Umbilical cord (tissue), 1 donor: ENCODE measurements at regions not wholly inside any gene's neighbourhood (a gene's known extent, or its start where the extent isn't known, plus 50 kb on each side); places are given as distances from the start of the nearest gene placed in this dataset.
A peak's percentile ranks its signal among the peaks of the same experiment; 100 is the strongest.
"Not testable (repeated sequence)": the region's sequence is repeated elsewhere in the genome, so short reads cannot be mapped to it uniquely, and the experiment has no call there.

Source experiments
- DNase-seq: peaks from one replicate; pipeline ENCODE4 v3.0.0-alpha.2; 2015; ENCODE audit warnings: low spot score

DNA sequence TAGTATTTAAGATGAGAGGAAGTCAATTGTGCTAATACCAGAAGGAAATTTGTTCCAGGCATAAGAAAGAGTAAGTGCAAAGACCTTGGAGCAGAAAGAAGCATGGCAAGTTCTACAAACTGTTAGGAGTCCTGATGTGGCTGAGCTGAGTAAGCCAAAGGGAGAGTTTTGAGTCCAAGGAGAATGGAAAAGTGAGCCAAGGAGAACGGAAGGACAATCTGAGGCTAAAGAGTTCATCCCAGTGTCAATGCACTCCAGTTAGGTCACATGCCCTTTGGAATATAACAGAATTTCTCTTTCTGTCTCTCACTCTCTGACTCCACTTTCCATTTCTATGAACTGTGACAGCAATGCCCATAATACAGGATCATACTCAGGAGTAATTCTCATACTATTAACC is 224.7 kb downstream of the CAAP1 start:
- no peak for DNase-seq

DNA sequence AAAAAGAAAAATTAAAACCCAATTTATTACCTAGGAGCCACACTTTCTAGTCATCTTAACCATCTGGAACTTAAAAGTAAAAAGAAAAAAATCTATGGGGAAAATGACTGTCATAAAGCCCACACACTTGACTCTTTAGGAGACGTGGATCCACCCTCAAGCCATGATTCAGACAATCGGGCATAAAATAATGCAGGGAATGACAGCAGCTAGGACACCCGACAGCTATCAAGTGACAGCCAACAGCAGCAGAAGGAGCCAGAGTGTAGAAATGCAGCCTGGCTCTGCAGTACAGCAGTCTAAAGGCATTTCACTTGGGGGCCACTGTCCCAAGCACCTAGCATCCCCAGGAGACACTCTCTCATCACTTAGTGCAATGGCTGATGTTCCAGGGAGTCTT is 226.9 kb downstream of the CAAP1 start:
- no peak for DNase-seq

DNA sequence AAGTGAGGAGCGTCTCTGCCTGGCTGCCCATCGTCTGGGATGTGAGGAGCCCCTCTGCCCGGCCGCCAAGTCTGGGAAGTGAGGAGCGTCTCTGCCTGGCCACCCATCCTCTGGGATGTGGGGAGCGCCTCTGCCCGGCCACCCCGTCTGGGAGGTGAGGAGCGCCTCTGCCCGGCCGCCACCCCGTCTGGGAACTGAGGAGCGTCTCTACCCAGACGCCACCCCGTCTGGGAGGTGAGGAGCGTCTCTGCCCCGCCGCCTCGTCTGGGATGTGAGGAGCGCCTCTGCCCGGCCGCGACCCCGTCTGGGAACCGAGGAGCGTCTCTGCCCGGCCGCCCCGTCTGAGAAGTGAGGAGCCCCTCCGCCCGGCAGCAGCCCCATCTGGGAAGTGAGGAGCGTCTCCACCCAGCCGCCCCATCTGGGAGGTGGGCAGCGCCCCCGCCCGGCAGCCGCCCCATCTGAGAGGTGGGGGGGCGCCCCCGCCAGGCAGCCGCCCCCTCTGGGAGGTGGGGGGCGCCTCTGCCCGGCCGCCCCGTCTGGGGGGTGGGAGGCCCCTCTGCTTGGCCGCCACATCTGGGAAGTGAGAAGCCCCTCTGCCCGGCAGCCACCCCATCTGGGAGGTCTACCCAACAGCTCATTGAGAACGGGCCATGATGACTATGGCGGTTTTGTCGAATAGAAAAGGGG is 228.4 kb downstream of the CAAP1 start:
- not testable (repeated sequence) for DNase-seq

DNA sequence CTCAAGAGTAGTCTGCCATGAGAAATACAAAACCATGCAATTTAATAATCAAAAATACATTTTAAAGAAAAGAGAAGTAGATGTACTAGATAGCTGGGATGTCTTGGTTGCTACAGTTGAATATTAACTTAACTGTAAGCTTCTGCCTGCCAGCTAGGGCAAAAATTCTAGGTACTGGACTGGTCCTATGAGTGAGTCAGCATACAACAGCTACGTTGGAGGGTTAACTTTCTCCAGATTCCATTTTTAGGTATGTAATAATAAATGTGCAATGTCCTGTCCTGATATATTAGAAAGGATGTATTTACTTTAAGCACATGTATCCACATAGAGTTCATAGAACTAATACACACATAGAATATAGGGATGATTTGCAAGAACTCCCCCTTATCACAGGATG is 230.1 kb downstream of the CAAP1 start:
- no peak for DNase-seq

DNA sequence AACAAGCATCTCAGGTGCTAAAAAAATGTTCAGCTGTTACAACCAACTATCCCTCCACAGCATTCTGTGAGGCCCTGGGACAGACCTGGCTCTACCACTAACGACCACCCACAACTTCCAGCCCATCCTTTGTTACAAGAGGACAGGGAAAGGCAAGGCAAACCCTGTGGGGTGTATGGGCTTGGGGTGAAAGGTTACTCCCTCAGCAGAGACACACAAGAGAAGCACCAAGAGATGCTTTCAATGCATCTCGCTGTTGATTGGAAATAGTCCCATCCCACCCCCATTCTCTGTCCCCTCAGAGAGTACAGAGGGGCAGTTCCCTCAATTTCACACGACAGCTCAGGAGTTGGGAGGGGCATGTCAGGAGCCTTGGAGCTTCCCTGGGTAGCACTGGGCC is 234.1 kb downstream of the CAAP1 start:
- DNase-seq, result no peak

DNA sequence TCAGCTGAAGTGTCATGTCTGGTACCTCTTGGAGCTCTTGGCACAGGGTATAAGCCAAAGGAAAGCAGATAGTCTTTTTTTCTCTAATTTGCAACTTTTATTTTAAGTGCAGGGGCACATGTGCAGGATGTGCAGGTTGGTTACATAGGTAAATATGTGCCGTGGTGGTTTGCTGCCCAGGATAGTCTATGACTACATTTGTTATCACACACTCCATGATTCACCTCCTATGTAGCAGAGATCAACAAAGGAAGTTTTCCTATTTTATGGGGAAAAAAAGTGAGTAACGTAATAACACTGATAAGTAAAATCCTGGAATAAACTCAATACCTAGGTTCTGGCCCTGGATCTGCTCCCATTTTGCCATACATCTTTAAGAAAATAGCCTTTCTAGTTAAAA is 234.6 kb downstream of the CAAP1 start:
- DNase-seq, result no peak

DNA sequence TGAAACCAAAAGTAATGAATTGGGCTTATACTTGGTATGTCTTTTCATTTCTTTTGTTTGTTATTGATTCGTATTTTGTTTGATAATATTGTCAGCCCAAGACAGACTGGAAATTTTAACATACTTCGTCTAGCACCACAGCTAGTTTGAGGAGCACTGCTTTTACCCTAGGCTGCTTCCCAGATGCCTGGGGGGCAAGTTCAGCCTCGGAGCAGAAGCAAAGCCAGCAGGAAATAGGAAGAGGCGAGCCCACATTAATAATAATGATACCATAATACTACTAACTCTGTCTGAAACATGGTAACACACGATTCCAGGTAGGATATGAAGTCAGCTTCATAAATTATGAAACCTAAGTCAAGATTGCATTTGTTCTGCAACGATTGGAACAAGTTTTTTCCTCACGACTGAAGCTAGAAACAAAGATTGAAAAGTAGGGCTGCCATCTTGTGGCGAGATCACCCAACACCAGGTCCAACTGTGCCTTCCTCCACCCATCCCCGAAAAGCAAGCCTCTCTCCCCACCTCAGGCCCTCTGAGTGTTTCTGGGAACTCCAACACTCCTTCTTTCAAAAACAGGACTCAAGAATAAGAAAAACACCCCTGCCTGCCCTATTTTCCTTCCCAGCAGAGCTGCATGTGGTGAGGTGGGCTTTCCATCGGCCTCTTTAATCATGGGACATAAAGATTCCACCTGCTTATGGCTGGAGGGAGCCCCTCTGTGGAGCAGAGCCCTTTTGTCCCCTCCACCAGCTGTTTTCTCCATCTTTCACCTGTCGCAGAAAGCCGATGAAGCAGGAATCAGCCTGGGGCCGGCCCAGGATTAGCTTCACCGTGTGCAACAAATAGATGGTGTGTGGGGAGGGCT is 236.4 kb downstream of the CAAP1 start:
- peak; percentile 10 for DNase-seq

DNA sequence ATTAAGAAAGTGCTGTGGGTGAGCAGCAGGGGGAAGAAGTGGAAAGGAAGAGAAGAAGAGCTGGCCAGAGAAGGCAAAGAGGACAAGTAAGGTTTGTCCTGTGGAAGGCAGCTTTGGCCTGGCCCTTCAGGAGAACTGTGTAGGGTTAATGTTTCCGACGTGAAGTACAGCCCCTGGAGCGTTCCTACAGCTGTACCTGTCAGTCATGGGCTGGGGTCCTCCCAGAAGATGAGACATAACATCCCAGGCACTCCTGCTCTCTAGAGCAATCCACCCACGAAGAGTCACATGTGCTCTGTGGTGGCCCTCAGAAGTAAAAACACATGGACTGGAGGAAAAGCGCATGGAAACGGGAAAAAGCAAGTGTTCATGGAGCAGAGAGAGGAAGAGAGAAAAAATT is 237.4 kb downstream of the CAAP1 start:
- no peak for DNase-seq

DNA sequence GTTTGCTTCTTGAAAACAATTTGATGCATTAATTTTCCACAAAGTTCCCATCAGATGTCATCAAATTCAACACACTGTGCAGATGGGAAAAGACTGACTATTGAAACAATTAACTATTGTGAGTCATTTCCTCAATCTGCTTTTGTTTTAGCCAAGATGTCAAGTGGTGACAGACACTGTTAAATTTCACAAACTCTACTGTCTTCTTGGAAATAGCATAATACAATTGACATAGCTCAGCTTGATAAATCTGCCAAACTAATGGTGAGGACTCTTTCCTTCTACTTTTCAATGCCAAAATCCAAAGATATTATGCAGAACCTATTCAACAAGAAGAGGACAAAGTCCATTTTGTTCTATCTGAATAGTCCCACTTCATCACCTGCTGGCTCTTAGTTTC is 242.3 kb downstream of the CAAP1 start:
- no peak for DNase-seq

DNA sequence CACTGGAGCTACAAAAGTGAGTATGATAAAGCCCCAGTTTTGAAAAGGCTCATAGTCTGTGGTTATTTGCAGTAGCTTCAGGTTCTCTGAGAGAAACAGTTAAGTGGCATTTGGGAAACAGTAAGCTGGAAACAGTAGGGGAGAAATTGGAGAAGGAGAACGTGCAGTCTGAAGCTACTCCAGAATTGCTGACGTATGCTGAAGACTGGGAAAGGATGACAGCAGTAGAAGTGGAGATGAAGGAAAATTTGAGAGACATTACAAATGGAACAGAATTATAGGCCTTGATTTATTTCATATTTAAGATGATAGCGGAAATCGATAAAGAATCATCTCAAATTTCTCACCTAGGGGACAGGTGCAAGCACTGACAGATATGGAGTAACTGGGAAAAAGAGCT is 248.8 kb downstream of the CAAP1 start:
- DNase-seq, result no peak

DNA sequence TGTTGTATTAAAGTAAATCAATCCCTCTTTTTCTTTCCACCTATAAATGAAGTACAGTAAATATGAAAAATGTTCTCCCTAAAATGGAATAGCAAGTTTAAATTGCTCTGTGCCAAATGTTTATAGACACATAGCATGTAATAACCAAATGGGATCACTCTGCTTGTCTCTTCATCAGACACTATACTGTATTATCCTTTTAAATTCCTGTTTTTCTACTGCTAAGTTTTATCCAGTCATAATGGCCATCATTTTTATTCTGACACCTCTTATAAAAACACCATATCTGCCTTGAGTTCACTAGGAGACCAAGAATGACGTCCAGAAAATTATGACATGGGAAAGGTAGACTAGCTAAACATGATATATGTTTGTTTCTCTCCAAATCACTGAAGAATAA is 252.8 kb downstream of the CAAP1 start:
- DNase-seq, result no peak

DNA sequence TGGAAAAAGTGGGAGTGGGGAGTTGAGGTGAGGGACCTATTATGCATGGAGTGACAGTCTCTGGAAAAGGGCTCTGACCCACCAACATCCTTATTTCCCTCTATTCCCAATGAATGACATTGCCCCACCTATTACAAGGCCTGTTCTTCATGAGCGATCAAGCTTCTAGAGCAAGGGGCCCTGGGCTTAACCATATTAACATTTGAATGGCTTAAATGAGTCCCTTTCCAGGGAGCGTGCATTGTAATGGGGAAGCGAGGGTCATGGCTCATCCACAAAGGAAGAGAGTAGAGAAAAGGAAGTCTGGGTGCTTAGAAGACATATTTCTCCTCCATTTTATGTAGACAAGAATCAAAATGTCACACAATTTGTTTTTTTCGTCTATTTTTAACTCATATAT is 255.5 kb downstream of the CAAP1 start:
- no peak for DNase-seq

DNA sequence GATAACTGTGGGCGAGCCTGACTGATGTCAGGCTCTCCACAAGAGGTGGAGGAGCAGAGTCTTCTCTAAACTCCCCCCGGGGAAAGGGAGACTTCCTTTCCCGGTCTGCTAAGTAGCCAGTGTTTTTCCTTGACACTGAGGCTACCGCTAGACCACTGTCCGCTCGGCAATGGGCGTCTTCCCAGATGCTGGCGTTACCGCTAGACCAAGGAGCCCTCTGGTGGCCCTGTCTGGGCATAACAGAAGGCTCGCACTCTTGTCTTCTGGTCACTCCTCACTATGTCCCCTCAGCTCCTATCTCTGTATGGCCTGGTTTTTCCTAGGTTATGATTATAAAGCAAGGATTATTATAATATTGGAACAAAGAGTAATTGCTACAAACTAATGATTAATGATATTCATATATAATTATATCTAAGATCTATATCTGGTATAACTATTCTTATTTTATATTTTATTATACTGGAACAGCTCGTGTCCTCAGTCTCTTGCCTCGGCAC is 278.7 kb downstream of the CAAP1 start:
- DNase-seq, result not testable (repeated sequence)

DNA sequence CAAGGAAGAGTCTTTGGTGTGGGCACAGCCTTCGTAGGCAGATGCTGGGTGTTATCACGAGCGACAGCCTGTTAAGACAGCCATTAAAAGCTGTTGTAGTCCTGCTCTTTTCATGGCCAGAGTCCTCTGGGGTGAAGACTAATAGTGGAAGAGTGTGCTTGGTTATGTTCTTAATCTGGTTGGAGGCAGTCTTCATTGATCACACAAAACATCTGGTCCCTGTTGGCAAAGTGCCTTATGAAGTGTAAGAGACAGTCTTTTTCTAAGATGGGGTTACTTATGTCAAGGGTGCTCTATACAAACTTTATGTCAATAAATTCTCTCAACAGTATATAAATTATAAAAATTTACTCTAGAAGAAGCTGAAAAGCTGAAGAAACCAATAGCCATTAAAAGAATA is 280.4 kb downstream of the CAAP1 start:
- DNase-seq, result no peak

DNA sequence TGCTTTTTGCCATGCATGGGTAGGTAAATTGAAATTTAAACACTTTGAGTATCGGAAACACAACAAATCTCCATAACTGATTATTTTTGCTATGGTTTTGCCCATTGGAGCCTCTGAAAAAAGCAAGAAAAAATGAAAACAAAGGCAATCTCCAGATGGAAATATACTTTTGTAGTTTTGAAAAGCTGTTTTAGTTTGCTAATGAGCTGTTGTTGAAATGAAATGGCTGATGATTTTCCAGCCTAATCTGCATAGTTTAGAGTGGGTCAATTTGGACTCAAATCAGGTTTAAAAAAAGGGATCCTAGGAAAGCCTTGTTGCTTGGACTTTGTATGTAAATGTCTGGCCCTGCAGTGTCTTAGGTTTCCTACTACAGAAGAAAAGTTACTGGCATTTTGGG is 285.8 kb downstream of the CAAP1 start:
- no peak for DNase-seq

DNA sequence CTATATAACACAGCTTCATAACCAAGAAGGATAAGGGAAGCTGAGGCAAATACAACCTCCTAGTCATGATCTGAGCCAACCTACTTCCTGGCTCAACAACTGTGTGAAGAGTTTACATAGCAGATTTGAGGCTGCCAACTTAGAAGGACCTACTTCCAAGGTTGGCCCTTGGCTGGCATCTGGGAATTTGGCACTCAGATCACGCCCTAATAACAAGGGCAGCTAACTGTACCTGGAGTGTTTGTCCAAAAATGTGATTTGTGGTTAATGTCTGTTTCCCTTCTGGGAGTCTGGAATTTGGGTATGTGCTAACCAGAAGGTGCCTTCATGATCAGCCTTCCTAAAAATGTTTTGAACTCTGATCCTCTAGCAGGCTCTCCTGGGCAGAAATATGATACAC is 287.2 kb downstream of the CAAP1 start:
- no peak for DNase-seq

DNA sequence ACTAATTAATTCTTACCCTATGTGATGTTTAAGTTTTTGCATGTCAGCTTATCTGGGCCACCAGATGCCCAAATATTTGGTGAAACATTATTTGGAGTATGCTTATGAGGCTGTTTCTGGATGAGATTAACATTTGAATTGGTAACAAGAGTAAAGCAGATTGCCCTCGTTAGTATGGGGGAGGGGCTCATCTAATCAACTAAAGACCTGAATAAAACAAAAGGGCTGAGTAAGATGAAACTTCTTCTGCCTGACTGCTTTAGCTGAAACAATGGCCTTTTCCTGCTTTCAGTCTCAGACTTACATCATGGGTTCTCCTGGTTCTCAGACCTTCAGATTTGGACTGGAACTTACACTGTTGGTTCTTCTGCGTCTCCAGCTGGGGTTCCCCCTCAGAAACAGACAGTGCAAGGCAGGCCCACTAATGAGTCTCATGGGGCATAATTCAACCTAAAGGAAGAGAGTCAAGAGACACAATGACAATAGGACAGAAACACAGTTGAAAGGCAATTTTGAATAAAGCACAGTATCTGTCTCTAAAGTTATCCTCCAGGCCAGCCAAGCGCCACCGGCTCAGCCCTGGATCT is 288.4 kb downstream of the CAAP1 start:
- no peak for DNase-seq

DNA sequence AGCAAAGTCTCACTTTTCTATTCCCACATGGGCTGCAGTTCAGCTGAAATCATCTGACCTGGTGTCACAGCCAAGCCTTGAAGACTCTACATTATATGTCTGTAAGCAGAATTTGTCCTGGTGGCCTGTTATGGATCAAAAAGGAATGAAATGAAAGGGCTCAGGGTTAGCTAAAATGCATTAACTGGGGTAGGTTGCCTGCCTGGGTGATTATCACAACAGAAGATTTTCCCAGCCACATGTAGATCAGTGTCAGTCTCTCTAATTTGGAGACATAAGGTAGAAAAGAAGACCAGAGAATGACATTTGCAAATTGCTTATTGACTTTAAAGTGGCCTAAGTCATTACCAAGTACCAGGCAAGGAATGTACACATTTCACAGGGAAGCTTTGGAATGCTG is 289.0 kb downstream of the CAAP1 start:
- DNase-seq, result no peak

DNA sequence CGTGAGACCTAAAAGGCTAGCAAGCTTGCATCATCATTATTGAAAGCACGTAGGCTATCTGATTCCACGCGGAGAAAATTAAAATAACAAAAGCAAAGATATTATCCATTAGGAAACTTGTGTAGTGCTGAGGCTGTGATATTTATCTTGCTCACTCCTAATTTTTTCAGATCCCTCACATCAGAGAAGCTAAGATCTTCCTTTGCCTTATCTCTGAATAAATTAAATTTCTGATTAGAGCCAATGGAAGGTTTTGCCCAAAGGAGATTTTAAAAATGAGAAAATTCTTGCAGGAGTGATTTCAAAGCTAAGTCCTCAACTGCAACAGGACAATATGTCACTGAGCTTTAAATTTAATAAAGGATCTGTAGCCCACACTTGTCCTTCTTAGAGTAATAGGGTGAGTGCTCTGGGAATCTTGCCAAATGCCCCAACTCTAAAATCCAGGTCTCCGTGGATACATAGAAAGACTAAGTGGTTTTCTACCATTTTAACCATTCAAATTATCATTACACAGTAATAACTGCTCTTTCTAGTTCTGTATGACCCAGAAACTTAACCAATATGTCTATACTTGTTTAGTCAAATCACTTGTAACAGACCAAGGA is 295.0 kb downstream of the CAAP1 start:
- no peak for DNase-seq

DNA sequence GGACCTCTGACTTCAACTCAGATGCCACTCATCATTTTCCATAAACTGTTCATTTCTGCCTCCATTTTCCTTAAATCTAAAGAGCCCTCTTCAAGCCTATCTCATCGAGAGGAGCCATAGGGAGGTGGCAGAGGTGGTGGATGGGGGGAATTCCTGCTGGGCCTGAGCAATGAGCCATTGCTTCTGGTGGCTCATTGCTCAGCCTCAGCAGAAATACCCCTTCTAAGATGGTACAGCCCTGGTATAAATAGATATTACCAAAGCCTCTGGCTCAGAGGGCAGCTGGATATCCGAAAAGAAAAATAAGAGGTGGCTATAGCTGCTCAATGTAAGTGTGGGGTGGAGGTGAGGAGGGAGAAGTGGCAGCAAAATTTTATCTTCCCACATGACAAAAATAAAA is 313.5 kb downstream of the CAAP1 start:
- no peak for DNase-seq

DNA sequence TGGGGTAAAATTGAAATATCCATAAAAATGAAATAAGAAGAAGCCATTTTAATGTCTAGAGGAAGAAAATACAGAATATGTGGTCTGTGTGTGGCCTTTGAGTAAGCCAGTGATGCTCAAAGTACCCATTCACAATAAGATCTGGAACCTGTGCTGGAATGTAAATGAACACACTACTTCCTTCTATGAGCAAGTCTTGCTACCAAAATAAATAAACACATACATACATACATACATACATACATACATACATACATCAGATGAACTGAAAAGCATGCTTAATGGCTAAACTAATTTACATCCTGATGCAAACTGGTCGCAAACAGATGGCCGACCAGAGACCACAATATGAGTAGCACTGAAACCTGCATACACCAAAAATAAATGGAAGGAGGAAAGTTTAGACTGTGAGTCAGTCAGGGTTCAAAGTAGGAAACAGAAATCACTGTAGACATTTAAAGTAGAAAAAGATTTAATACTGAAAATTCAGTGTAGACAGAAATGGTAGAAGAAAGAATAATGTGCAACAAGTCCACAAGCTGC is 317.6 kb downstream of the CAAP1 start:
- DNase-seq, result no peak

DNA sequence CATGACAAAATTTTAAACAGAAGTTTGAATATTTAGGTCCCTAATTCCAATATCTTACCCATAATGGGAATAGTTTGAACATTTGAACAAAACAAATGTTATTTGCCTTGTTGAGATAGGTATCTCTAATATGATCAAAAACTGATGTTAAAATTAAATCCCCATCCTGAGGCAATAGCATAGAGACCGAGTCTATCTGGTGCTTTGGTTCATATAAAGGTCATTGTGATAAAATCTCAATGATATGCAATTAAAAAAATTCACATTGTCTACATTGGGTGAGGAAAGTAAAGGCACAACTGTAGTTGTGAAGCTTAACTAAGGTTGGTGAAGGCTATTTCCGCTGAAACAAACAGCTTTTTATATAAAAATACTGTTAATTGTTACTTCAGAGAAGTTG is 318.3 kb downstream of the CAAP1 start:
- no peak for DNase-seq
